ENCODE measurements at regions not wholly inside any gene's neighbourhood (a gene's known extent, or its start where the extent isn't known, plus 50 kb on each side); places are given as distances from the start of the nearest gene placed in this dataset.
"Not testable (repeated sequence)": the region's sequence is repeated elsewhere in the genome, so short reads cannot be mapped to it uniquely, and the experiment has no call there.

- ATAC-seq (ENCODE audit: low read depth): no peak
- H3K36me3 Mint-ChIP-seq (ENCODE audit: low read depth): no peaks in the 10 kb centered on the region
- no peaks in the 10 kb centered on the region for H3K4me1 Mint-ChIP-seq
- H3K9me3 Mint-ChIP-seq: no peaks in the 10 kb centered on the region
- H3K4me3 Mint-ChIP-seq: no peak overlapping the region
- H3K27ac Mint-ChIP-seq: no peak overlapping the region
- H3K27me3 Mint-ChIP-seq: peaks cover 6% of the 10 kb centered on the region
- POLR2A ChIA-PET: no interaction called here
- DNase-seq: no peak
- intact Hi-C loops (cut with micrococcal nuclease): no loop called here
- CTCF ChIA-PET: interaction anchor here (1.2 to 2.1 kb wide), 3 partner anchors 14 to 28 kb away, joined by 3 to 7 read pairs (median 7); no protein-coding TSS in a partner anchor
- no peak for TF ChIP-seq CTCF (IDR thresholded peaks at IDR 0.05)
Observed at GRCh38 chr4:153099391-153100140, 104.7 kb upstream of the TRIM2 start.

- DNase-seq; intact Hi-C loops (cut with micrococcal nuclease); H3K9me3 Mint-ChIP-seq; H3K4me3 Mint-ChIP-seq; POLR2A ChIA-PET; H3K36me3 Mint-ChIP-seq (ENCODE audit: low read depth); H3K27ac Mint-ChIP-seq; H3K4me1 Mint-ChIP-seq; ATAC-seq (ENCODE audit: low read depth): not testable (repeated sequence)
- CTCF ChIA-PET: interaction anchor here (1.4 kb wide), 1 partner anchor 21 kb away, joined by 4 read pairs; no protein-coding TSS in a partner anchor
- H3K27me3 Mint-ChIP-seq: peaks cover 24% of the 10 kb centered on the region
Observed at GRCh38 chr4:153106736-153107135, 97.5 kb upstream of the TRIM2 start.

- DNase-seq: no peak
- TF ChIP-seq CTCF (IDR thresholded peaks at IDR 0.05): no peak
- Mint-ChIP-seq H3K4me3 (no peak overlapping the region), H3K27ac (no peak overlapping the region), H3K27me3 (peaks cover 24% of the 10 kb centered on the region), H3K9me3 (peaks cover 3% of the 10 kb centered on the region), H3K36me3 (ENCODE audit: low read depth) (no peaks in the 10 kb centered on the region), H3K4me1 (peaks cover 6% of the 10 kb centered on the region)
- no peak for ATAC-seq (ENCODE audit: low read depth)
- POLR2A ChIA-PET: no interaction called here
- intact Hi-C loops (cut with micrococcal nuclease): no loop called here
- CTCF ChIA-PET: interaction anchor here (1.4 kb wide), 1 partner anchor 20 kb away, joined by 4 read pairs; no protein-coding TSS in a partner anchor
Observed at GRCh38 chr4:153107246-153107645, 97.0 kb upstream of the TRIM2 start.

- DNase-seq (no peak), ATAC-seq (ENCODE audit: low read depth) (no peak)
- peaks cover 3% of the 10 kb centered on the region for H3K9me3 Mint-ChIP-seq
- no peaks in the 10 kb centered on the region for H3K36me3 Mint-ChIP-seq (ENCODE audit: low read depth)
- POLR2A ChIA-PET: no interaction called here
- TF ChIP-seq CTCF (IDR thresholded peaks at IDR 0.05): no peak
- H3K27me3 Mint-ChIP-seq: peaks cover 20% of the 10 kb centered on the region
- CTCF ChIA-PET: interaction anchor here (0.9 to 1.9 kb wide), 3 partner anchors 18 to 209 kb away, joined by 3 to 9 read pairs (median 3); no protein-coding TSS in a partner anchor
- no peak overlapping the region for H3K27ac Mint-ChIP-seq
- no peak overlapping the region for H3K4me3 Mint-ChIP-seq
- intact Hi-C loops (cut with micrococcal nuclease): no loop called here
- peaks cover 6% of the 10 kb centered on the region for H3K4me1 Mint-ChIP-seq
Observed at GRCh38 chr4:153109296-153109849, 94.9 kb upstream of the TRIM2 start.

GRCh38 chr4:153110739-153111138 lies 93.5 kb upstream of the TRIM2 start:
- intact Hi-C loops (cut with micrococcal nuclease): no loop called here
- ATAC-seq (ENCODE audit: low read depth): no peak
- peak overlapping the region; percentile 47 for H3K27ac Mint-ChIP-seq

More at GRCh38 chr4:153110739-153111138, 93.5 kb upstream of the TRIM2 start:
- H3K9me3 Mint-ChIP-seq: no peaks in the 10 kb centered on the region
- DNase-seq: no peak
- peak overlapping the region; percentile 15 for H3K4me3 Mint-ChIP-seq
- CTCF ChIA-PET: no interaction called here
- peaks cover 6% of the 10 kb centered on the region for H3K4me1 Mint-ChIP-seq
- H3K27me3 Mint-ChIP-seq: peaks cover 8% of the 10 kb centered on the region
- POLR2A ChIA-PET: no interaction called here
- no peaks in the 10 kb centered on the region for H3K36me3 Mint-ChIP-seq (ENCODE audit: low read depth)
- no peak for TF ChIP-seq CTCF (IDR thresholded peaks at IDR 0.05)
